ENCODE measurements at regions not wholly inside any gene's neighbourhood (a gene's known extent, or its start where the extent isn't known, plus 50 kb on each side); places are given as distances from the start of the nearest gene placed in this dataset.
A peak's percentile ranks its signal among the peaks of the same experiment; 100 is the strongest.

DNA sequence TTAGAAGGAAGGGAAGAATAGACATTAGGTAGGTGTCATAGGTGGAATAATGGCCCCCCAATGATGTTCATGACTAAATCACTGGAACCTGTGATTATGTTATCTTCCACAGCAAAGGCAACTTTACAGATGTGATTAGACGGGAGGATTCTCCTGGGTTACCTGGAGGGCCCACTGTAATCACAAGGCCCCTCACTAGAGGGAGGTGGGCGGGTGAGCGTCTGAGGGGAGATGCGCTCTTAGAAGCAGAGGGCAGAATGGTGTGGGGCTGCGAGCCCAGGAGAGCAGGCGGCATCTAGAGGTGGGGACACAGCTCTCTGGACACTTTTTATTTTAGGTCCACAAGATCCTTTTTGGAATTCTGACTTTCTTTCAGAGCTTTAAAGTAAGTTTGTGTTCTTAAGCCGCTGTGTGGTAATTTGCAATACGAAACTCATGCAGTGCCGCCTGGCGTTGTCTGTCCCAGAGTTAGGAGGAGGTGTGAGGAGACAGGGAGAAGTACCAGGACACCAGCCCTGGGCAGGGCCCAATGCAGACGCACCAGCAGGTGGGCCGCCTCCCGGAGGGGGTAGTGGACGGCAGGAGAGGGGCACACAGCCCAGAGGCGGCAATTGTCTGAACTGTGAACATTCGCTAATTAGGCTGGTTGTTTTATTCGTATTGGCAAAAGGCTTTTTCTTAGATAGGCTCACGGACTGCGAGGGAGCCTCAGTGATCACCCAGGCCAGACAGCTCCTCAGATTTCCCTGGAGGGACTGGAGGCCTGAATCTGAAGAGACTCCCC lies 51.1 kb upstream of the FANCC start:
- DNase-seq = no peak
- Histone ChIP-seq H3K18ac (ENCODE audit: low read depth in 1 of 2, low read length in 2 of 2) (peak overlapping the region in 1 of 2 experiments; percentile 49), H3K79me1 (replicated peaks; ENCODE audit: low read length, poor library complexity, severe bottlenecking) (no peaks in the 10 kb centered on the region), H3K4me2 (ENCODE audit: low read length, poor library complexity, severe bottlenecking) (no peak overlapping the region), H3K27me3 (ENCODE audit: control insufficient read depth in 1 of 2, insufficient read depth in 1 of 2, low read length in 2 of 2) (peaks cover 0 to 10% of the 10 kb centered on the region in 2 experiments), H3K4ac (ENCODE audit: low read depth in 1 of 2, low read length in 2 of 2) (no peak overlapping the region), H3K9ac (ENCODE audit: low read length) (no peak overlapping the region), H4K91ac (ENCODE audit: low read length) (peak overlapping the region; percentile 82), H3K27ac (ENCODE audit: low read length, poor library complexity, severe bottlenecking) (no peak overlapping the region), H2BK12ac (ENCODE audit: low read length in 2 of 2) (peak overlapping the region in 1 of 2 experiments; percentile 84), H3K4me1 (ENCODE audit: control insufficient read depth, insufficient read depth, low read depth, low read length) (peaks cover 2% of the 10 kb centered on the region), H3K14ac (ENCODE audit: low read length in 2 of 2) (peak overlapping the region in 1 of 2 experiments; percentile 88), H3K23ac (ENCODE audit: low read length in 2 of 2) (no peak overlapping the region), H3K4me3 (ENCODE audit: insufficient read depth in 1 of 2, low read depth in 1 of 2, low read length in 2 of 2) (no peak overlapping the region), H3K36me3 (ENCODE audit: control insufficient read depth in 1 of 2, insufficient read depth in 2 of 2, low read depth in 1 of 2, low read length in 2 of 2) (no peaks in the 10 kb centered on the region), H3K9me3 (ENCODE audit: control insufficient read depth, low read length) (no peaks in the 10 kb centered on the region), H2AFZ (ENCODE audit: low read depth, low read length) (peak overlapping the region; percentile 2), H2BK120ac (ENCODE audit: low read depth, low read length) (no peak overlapping the region), H2BK15ac (ENCODE audit: low read depth, poor library complexity, severe bottlenecking) (peak overlapping the region; percentile 94), H4K8ac (ENCODE audit: low read length) (no peak overlapping the region), H2BK5ac (ENCODE audit: low read depth, low read length, poor library complexity, severe bottlenecking) (no peak overlapping the region), H2AK5ac (ENCODE audit: low read length, severe bottlenecking) (no peak overlapping the region)
- 93% methylated on average over 19 of the region's 19 CpGs for WGBS

All from mesenchymal stem cell (in vitro differentiated cells and primary cell).